ENCODE measurements at regions not wholly inside any gene's neighbourhood (a gene's known extent, or its start where the extent isn't known, plus 50 kb on each side); places are given as distances from the start of the nearest gene placed in this dataset.

GRCh38 chr1:82790556-82790955 is 989.8 kb downstream of the ADGRL2 start:
- TF ChIP-seq CTCF (conservative IDR thresholded peaks at IDR 0.05; ENCODE audit: low read depth, low read length) (no peak), POLR2A (IDR thresholded peaks at IDR 0.05; ENCODE audit: low read depth, low read length) (no peak), ELK1 (IDR thresholded peaks at IDR 0.05; ENCODE audit: borderline replicate concordance, low read depth, low read length) (no peak), MXI1 (IDR thresholded peaks at IDR 0.05; ENCODE audit: borderline replicate concordance, low read depth, low read length) (no peak), RAD21 (IDR thresholded peaks at IDR 0.05; ENCODE audit: low read length) (no peak), RFX5 (IDR thresholded peaks at IDR 0.05; ENCODE audit: low read depth, low read length) (no peak), CEBPB (IDR thresholded peaks at IDR 0.05; ENCODE audit: low read depth, low read length) (no peak), RCOR1 (IDR thresholded peaks at IDR 0.05; ENCODE audit: insufficient replicate concordance, low read length) (no peak), SMC3 (IDR thresholded peaks at IDR 0.05; ENCODE audit: low read depth, low read length) (no peak), MAZ (IDR thresholded peaks at IDR 0.05; ENCODE audit: borderline replicate concordance, low read depth, low read length) (no peak), USF2 (IDR thresholded peaks at IDR 0.05; ENCODE audit: low read depth, low read length) (no peak), BHLHE40 (IDR thresholded peaks at IDR 0.05; ENCODE audit: low read depth, low read length) (no peak)
